B cell (primary cell): ENCODE measurements at regions not wholly inside any gene's neighbourhood (a gene's known extent, or its start where the extent isn't known, plus 50 kb on each side); places are given as distances from the start of the nearest gene placed in this dataset.

Source experiments
- ATAC-seq: fragments of 200-7000 bp; cut with Tn5 transposase; one replicate; pipeline ENCODE4 v1.10.0; 2021; ENCODE audit warnings: low read depth, mild to moderate bottlenecking, moderate number of reproducible peaks, moderate library complexity
- CTCF ChIA-PET: fragments of 350-600 bp; sonication (Branson Sonifier 250); formaldehyde crosslinking; loops from one replicate; lab custom pipeline; 2021; ENCODE audit warnings: antibody characterized with exemption, inconsistent platforms; lab: Charles Lee
- POLR2A ChIA-PET: fragments of 350-600 bp; sonication (Branson Sonifier 250); formaldehyde crosslinking; loops from one replicate; lab custom pipeline; 2021; ENCODE audit warnings: antibody characterized with exemption; lab: Charles Lee
- DNase-seq: peaks from one replicate; pipeline ENCODE4 v3.0.0; 2013
- H2AFZ ChIP-seq: 2 replicates; pipeline ENCODE4 v1.6.1; 2012; ENCODE audit warnings: mild to moderate bottlenecking, low read depth, low read length; ENCODE audit not compliant: insufficient read depth, poor library complexity, severe bottlenecking
- H3K27ac ChIP-seq, 2 donors: 1 replicate in 1 of 2; 2 replicates in 1 of 2; pipeline ENCODE4 v1.5.1; 2012 to 2013; ENCODE audit warnings: low read length in 2 of 2, mild to moderate bottlenecking in 2 of 2, moderate library complexity in 1 of 2
- H3K27me3 ChIP-seq, 4 experiments: fragments of 200-600 bp in 1 of 4; sonication (generic) in 1 of 4; replicated peaks in 1 of 4; 1 replicate in 2 of 4; 2 replicates in 2 of 4; pipeline versions ENCODE4 v1.6.1 to v1.7.0; 2013 to 2016; ENCODE audit warnings: low read length in 3 of 4, mild to moderate bottlenecking in 2 of 4, mixed read lengths in 1 of 4, moderate library complexity in 1 of 4; ENCODE audit not compliant: insufficient read depth in 4 of 4, control insufficient read depth in 3 of 4; ENCODE audit errors: control extremely low read depth in 1 of 4
- H3K36me3 ChIP-seq, 2 experiments: replicated peaks in 1 of 2; 1 replicate in 1 of 2; 2 replicates in 1 of 2; pipeline versions ENCODE4 v1.6.1 to v1.7.1; 2013; ENCODE audit warnings: low read length in 1 of 2; ENCODE audit not compliant: insufficient read depth in 2 of 2, control insufficient read depth in 1 of 2; ENCODE audit errors: control extremely low read depth in 1 of 2, extremely low read depth in 1 of 2
- H3K4me1 ChIP-seq, 2 donors: fragments of 200-600 bp in 1 of 2; sonication (generic) in 1 of 2; 1 replicate in 1 of 2; 2 replicates in 1 of 2; pipeline versions ENCODE4 v1.5.1 to v1.6.1; 2013 to 2017; ENCODE audit warnings: low read length in 2 of 2; ENCODE audit not compliant: control insufficient read depth in 2 of 2, insufficient read depth in 2 of 2
- H3K4me2 ChIP-seq: replicated peaks from 2 replicates; pipeline ENCODE3; 2012; ENCODE audit warnings: mild to moderate bottlenecking, low read depth, low read length; ENCODE audit not compliant: poor library complexity, severe bottlenecking
- H3K4me3 ChIP-seq, 5 experiments: fragments of 200-600 bp in 1 of 5; sonication (generic) in 1 of 5; 1 replicate in 3 of 5; 2 replicates in 2 of 5; pipeline versions ENCODE4 v1.5.1 to v1.7.0; 2011 to 2016; ENCODE audit warnings: low read length in 4 of 5, mild to moderate bottlenecking in 4 of 5, low read depth in 2 of 5, control low read depth in 1 of 5, moderate library complexity in 1 of 5; ENCODE audit not compliant: insufficient read depth in 1 of 5; ENCODE audit errors: control extremely low read depth in 1 of 5, extremely low read depth in 1 of 5
- H3K79me2 ChIP-seq: fragments of 200-600 bp; sonication (generic); one replicate; pipeline ENCODE4 v1.6.0; 2016; ENCODE audit warnings: low read length; ENCODE audit not compliant: control insufficient read depth, insufficient read depth
- H3K9ac ChIP-seq: fragments of 200-600 bp; sonication (generic); 2 replicates; pipeline ENCODE4 v1.6.1; 2017; ENCODE audit warnings: mild to moderate bottlenecking, low read length, moderate library complexity
- H3K9me3 ChIP-seq, 3 donors: one replicate each; pipeline versions ENCODE4 v1.6.1 to v1.7.1; 2013; ENCODE audit warnings: low read length in 2 of 3; ENCODE audit not compliant: control insufficient read depth in 2 of 3, insufficient read depth in 1 of 3; ENCODE audit errors: control extremely low read depth in 1 of 3
- H4K20me1 ChIP-seq: 2 replicates; pipeline ENCODE4 v1.6.0; 2012; ENCODE audit warnings: mild to moderate bottlenecking, low read length; ENCODE audit not compliant: insufficient read depth, control insufficient read depth, poor library complexity, severe bottlenecking
- H3K27ac Mint-ChIP-seq: one replicate; pipeline ENCODE4 v1.8.0; 2021; ENCODE audit warnings: mixed read lengths
- H3K27me3 Mint-ChIP-seq: one replicate; pipeline ENCODE4 v1.8.0; 2021; ENCODE audit warnings: mixed read lengths
- H3K4me1 Mint-ChIP-seq: one replicate; pipeline ENCODE4 v1.8.0; 2021; ENCODE audit warnings: mixed read lengths
- H3K4me3 Mint-ChIP-seq: one replicate; pipeline ENCODE4 v1.8.0; 2021; ENCODE audit warnings: mixed read lengths
- H3K9me3 Mint-ChIP-seq: one replicate; pipeline ENCODE4 v1.8.0; 2022; ENCODE audit warnings: mixed read lengths; ENCODE audit not compliant: insufficient read depth
- EZH2 ChIP-seq: IDR thresholded peaks from 2 replicates; pipeline ENCODE4 v1.6.1; 2012; ENCODE audit warnings: borderline replicate concordance, low read depth, mild to moderate bottlenecking, moderate library complexity, low read length; ENCODE audit not compliant: insufficient read depth, poor library complexity, severe bottlenecking
- WGBS: methylation state at CpG from one replicate; pipeline ENCODE4 v1.1.5; 2013; ENCODE audit warnings: missing lambda C conversion rate; ENCODE audit not compliant: insufficient coverage; 5-methylcytosine and 5-hydroxymethylcytosine counted together
- intact Hi-C: fragments of 100-400 bp; cut with micrococcal nuclease; formaldehyde crosslinking; loops from one replicate; pipeline ENCODE4 v1.10.0; 2022
- TF ChIP-seq, protein P1 (sequence below): fragments of 200-600 bp; IDR thresholded peaks from one replicate; pipeline ENCODE4 v1.8.0; 2022; ENCODE audit warnings: antibody characterized with exemption, mild to moderate bottlenecking

DNA sequence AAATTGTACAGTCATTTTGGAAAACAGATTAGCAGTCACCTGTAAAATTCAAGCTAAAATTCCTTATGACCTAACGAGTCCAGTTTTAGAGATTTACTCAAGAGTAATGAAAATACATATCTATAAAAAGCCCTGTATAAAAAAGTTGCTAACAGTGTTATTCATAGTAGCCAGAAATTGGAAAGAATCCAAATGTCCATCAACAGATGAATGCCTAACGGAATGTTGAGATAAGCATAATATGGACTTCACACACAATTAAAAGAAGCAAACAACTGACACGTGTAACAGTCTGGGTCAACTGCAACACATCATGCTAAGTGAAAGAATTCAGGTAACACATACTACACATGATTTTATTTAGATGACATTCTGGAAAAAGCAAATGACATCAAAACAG, 584.8 kb upstream of the AGA start:
- Histone ChIP-seq H3K79me2 (no peaks in the 10 kb centered on the region), H3K27me3 (no peaks in the 10 kb centered on the region), H3K4me3 (no peak overlapping the region), H3K9me3 (no peaks in the 10 kb centered on the region), H3K4me2 (no peak overlapping the region), H3K4me1 (no peaks in the 10 kb centered on the region), H3K27ac (no peak overlapping the region), H3K36me3 (no peaks in the 10 kb centered on the region), H4K20me1 (no peaks in the 10 kb centered on the region), H2AFZ (no peak overlapping the region), H3K9ac (no peak overlapping the region)
- no peak for DNase-seq
- Mint-ChIP-seq H3K4me1 (no peaks in the 10 kb centered on the region), H3K27me3 (no peaks in the 10 kb centered on the region), H3K9me3 (no peaks in the 10 kb centered on the region), H3K4me3 (no peak overlapping the region), H3K27ac (no peak overlapping the region)
- intact Hi-C loops: no loop called here
- CTCF ChIA-PET: no interaction called here
- TF ChIP-seq, protein P1, sequence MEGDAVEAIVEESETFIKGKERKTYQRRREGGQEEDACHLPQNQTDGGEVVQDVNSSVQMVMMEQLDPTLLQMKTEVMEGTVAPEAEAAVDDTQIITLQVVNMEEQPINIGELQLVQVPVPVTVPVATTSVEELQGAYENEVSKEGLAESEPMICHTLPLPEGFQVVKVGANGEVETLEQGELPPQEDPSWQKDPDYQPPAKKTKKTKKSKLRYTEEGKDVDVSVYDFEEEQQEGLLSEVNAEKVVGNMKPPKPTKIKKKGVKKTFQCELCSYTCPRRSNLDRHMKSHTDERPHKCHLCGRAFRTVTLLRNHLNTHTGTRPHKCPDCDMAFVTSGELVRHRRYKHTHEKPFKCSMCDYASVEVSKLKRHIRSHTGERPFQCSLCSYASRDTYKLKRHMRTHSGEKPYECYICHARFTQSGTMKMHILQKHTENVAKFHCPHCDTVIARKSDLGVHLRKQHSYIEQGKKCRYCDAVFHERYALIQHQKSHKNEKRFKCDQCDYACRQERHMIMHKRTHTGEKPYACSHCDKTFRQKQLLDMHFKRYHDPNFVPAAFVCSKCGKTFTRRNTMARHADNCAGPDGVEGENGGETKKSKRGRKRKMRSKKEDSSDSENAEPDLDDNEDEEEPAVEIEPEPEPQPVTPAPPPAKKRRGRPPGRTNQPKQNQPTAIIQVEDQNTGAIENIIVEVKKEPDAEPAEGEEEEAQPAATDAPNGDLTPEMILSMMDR: no peak
- no peak for TF ChIP-seq EZH2
- POLR2A ChIA-PET: no interaction called here
- no peak for ATAC-seq
- no CpG with 5 or more reads among the region's 3 CpGs for WGBS

- 82% methylated on average over 3 of the region's 3 CpGs for WGBS
Measured at GRCh38 chr4:178027796-178028195, 585.6 kb upstream of the AGA start.

More at GRCh38 chr4:178027796-178028195, 585.6 kb upstream of the AGA start:
- Histone ChIP-seq H3K9ac (no peak overlapping the region), H3K9me3 (no peaks in the 10 kb centered on the region), H3K4me1 (no peaks in the 10 kb centered on the region), H3K36me3 (no peaks in the 10 kb centered on the region), H3K27ac (no peak overlapping the region), H3K79me2 (no peaks in the 10 kb centered on the region), H3K27me3 (no peaks in the 10 kb centered on the region), H4K20me1 (no peaks in the 10 kb centered on the region), H3K4me3 (no peak overlapping the region), H3K4me2 (no peak overlapping the region), H2AFZ (no peak overlapping the region)
- H3K9me3 Mint-ChIP-seq: no peaks in the 10 kb centered on the region
- TF ChIP-seq, protein P1: no peak
- TF ChIP-seq EZH2: no peak
- no peak for ATAC-seq
- no peak overlapping the region for H3K4me3 Mint-ChIP-seq
- no peaks in the 10 kb centered on the region for H3K4me1 Mint-ChIP-seq
- H3K27me3 Mint-ChIP-seq: no peaks in the 10 kb centered on the region
- intact Hi-C loops: no loop called here
- ChIA-PET CTCF (no interaction called here), POLR2A (no interaction called here)
- no peak for DNase-seq
- H3K27ac Mint-ChIP-seq: no peak overlapping the region
